GM12892 (cell line): ENCODE measurements at regions not wholly inside any gene's neighbourhood (a gene's known extent, or its start where the extent isn't known, plus 50 kb on each side); places are given as distances from the start of the nearest gene placed in this dataset.

Experiments used
- POLR2A ChIP-seq: IDR thresholded peaks from 2 replicates; pipeline ENCODE4 v1.6.1; 2011; ENCODE audit warnings: low read depth, low read length, control low read depth
- POLR2AphosphoS5 ChIP-seq: IDR thresholded peaks from 2 replicates; pipeline ENCODE4 v1.6.1; 2011; ENCODE audit warnings: low read depth, low read length, control low read depth

DNA sequence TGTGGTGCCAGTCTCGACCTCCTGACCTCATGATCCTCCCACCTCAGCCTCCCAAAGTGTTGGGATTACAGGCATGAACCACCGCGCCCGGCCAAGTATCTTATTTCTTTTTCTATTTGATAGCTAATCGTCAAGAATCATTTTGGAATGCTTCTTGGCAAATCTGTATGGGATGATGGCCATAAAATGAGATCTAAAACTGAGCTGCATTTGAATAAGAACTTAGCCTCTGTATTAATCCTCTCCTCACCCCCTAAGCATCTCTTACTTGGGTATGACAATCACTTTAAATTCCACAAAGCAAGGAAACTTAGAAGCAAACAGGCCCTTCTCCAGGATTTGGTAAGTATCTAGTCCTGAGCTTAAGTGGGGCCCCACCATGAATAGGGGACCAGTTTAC, 108.9 kb upstream of the BTBD3 start:
- no peak for TF ChIP-seq POLR2A
- no peak for TF ChIP-seq POLR2AphosphoS5
